ENCODE measurements at regions not wholly inside any gene's neighbourhood (a gene's known extent, or its start where the extent isn't known, plus 50 kb on each side); places are given as distances from the start of the nearest gene placed in this dataset.

DNA sequence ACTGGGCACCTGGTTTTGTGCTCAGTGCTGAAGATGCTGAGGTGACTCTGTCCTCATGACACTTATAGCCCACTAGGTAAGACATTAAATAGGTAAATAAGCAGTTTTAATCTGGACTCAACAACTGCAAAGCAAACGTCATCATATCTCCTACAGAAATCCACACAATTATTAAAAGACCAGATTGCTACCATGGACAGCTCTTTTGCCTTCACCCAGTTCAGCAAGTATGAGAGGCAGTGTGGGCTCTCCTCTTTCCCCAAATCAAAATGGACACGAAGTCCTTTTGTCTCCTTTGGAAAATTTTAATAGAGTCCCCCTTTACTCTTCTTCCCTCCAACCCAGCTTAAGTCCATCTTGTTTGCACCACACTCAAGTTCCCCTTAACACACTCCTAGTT, 171.1 kb downstream of the RPAP3 start:
- no peak for DNase-seq
- Histone ChIP-seq H3K9ac (ENCODE audit: low read depth in 2 of 2, low read length in 2 of 2) (no peak overlapping the region), H3K27me3 (no peaks in the 10 kb centered on the region), H3K36me3 (no peaks in the 10 kb centered on the region), H3K9me3 (no peaks in the 10 kb centered on the region), H3K4me1 (no peaks in the 10 kb centered on the region), H3K4me3 (no peak overlapping the region), H3K27ac (no peak overlapping the region)
- no peak for TF ChIP-seq CTCF (IDR thresholded peaks at IDR 0.05)
- intact Hi-C loops (cut with DNase I), result no loop called here

GRCh38 chr12:47530050-47530449, 175.8 kb downstream of the RPAP3 start:
- TF ChIP-seq CTCF (IDR thresholded peaks at IDR 0.05), result no peak
- Histone ChIP-seq H3K4me1 (no peaks in the 10 kb centered on the region), H3K36me3 (no peaks in the 10 kb centered on the region), H3K27me3 (no peaks in the 10 kb centered on the region), H3K4me3 (no peak overlapping the region), H3K9me3 (no peaks in the 10 kb centered on the region), H3K9ac (ENCODE audit: low read depth in 2 of 2, low read length in 2 of 2) (no peak overlapping the region), H3K27ac (no peak overlapping the region)
- DNase-seq, result no peak
- intact Hi-C loops (cut with DNase I), result no loop called here

DNA sequence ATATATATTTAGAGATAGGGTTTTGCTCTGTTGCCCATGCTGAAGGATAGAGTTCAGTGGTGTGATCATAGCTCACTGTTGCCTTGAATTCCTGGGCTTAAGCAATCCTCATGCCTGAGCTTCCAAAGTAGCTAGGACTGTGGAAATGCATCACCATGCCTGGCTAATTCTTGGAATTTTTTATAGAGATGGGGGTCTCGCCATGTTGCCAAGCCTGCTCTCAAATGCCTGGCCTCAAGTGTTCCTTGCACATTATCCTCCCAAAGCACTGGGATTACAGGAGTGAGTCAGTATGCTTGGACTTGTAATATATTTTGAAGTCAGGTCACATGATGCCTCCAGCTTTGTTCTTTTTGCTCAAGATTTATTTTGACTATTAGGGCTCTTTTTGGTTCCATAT, 178.0 kb downstream of the RPAP3 start:
- DNase-seq, result no peak
- Histone ChIP-seq H3K4me1 (no peaks in the 10 kb centered on the region), H3K27me3 (no peaks in the 10 kb centered on the region), H3K27ac (no peak overlapping the region), H3K36me3 (no peaks in the 10 kb centered on the region), H3K9ac (ENCODE audit: low read depth in 2 of 2, low read length in 2 of 2) (no peak overlapping the region), H3K9me3 (no peaks in the 10 kb centered on the region), H3K4me3 (no peak overlapping the region)
- TF ChIP-seq CTCF (IDR thresholded peaks at IDR 0.05), result no peak
- intact Hi-C loops (cut with DNase I), result no loop called here

GRCh38 chr12:47520029-47520428, 185.8 kb downstream of the RPAP3 start:
- no peaks in the 10 kb centered on the region for H3K9me3 ChIP-seq
- H3K4me3 ChIP-seq, result no peak overlapping the region
- H3K27ac ChIP-seq, result no peak overlapping the region
- TF ChIP-seq CTCF (IDR thresholded peaks at IDR 0.05), result no peak
- no peak for DNase-seq
- intact Hi-C loops (cut with DNase I), result no loop called here
- no peaks in the 10 kb centered on the region for H3K4me1 ChIP-seq
- no peak overlapping the region for H3K9ac ChIP-seq (ENCODE audit: low read depth in 2 of 2, low read length in 2 of 2)
- H3K36me3 ChIP-seq, result no peaks in the 10 kb centered on the region
- no peaks in the 10 kb centered on the region for H3K27me3 ChIP-seq

- no peak for TF ChIP-seq CTCF (IDR thresholded peaks at IDR 0.05)
- H3K27me3 ChIP-seq, result no peaks in the 10 kb centered on the region
- no peak for DNase-seq
- no peaks in the 10 kb centered on the region for H3K4me1 ChIP-seq
- H3K27ac ChIP-seq, result no peak overlapping the region
- H3K4me3 ChIP-seq, result no peak overlapping the region
- no peak overlapping the region for H3K9ac ChIP-seq (ENCODE audit: low read depth in 2 of 2, low read length in 2 of 2)
- no peaks in the 10 kb centered on the region for H3K9me3 ChIP-seq
- intact Hi-C loops (cut with DNase I), result no loop called here
- H3K36me3 ChIP-seq, result no peaks in the 10 kb centered on the region
These were observed 188.7 kb downstream of the RPAP3 start for GRCh38 chr12:47517122-47517521.

GRCh38 chr12:47509398-47509851, 196.4 kb downstream of the RPAP3 start:
- Histone ChIP-seq H3K36me3 (no peaks in the 10 kb centered on the region), H3K9ac (ENCODE audit: low read depth in 2 of 2, low read length in 2 of 2) (no peak overlapping the region), H3K27me3 (no peaks in the 10 kb centered on the region), H3K4me3 (no peak overlapping the region), H3K9me3 (no peaks in the 10 kb centered on the region), H3K27ac (no peak overlapping the region), H3K4me1 (no peaks in the 10 kb centered on the region)
- TF ChIP-seq CTCF (IDR thresholded peaks at IDR 0.05), result no peak
- no peak for DNase-seq
- intact Hi-C loops (cut with DNase I), result no loop called here

All from colonic mucosa (tissue), 4 donors.